DOHH2 (cell line): ENCODE measurements at regions not wholly inside any gene's neighbourhood (a gene's known extent, or its start where the extent isn't known, plus 50 kb on each side); places are given as distances from the start of the nearest gene placed in this dataset.

ENCODE experiments used
- H3F3A ChIP-seq: fragments of 200-600 bp; sonication (generic), shearing (Covaris generic); 2 replicates; pipeline ENCODE4 v1.6.0; 2016; ENCODE audit warnings: antibody characterized with exemption, mild to moderate bottlenecking; ENCODE audit not compliant: control insufficient read depth, insufficient read depth
- H3K27ac ChIP-seq: fragments of 200-600 bp; sonication (generic); 2 replicates; pipeline ENCODE4 v1.5.1; 2014; ENCODE audit warnings: low read depth, mild to moderate bottlenecking, low read length, moderate library complexity
- H3K27me3 ChIP-seq: fragments of 200-600 bp; sonication (generic); 2 replicates; pipeline ENCODE4 v1.6.1; 2014; ENCODE audit warnings: mild to moderate bottlenecking, low read length, mixed read lengths; ENCODE audit not compliant: control insufficient read depth
- H3K36me3 ChIP-seq: fragments of 200-600 bp; sonication (generic); 2 replicates; pipeline ENCODE4 v1.6.1; 2014; ENCODE audit warnings: mild to moderate bottlenecking, low read length, moderate library complexity, mixed read lengths; ENCODE audit not compliant: control insufficient read depth
- H3K4me1 ChIP-seq: fragments of 200-600 bp; sonication (generic); 2 replicates; pipeline ENCODE4 v1.6.1; 2014; ENCODE audit warnings: mild to moderate bottlenecking, low read length, mixed read lengths; ENCODE audit not compliant: control insufficient read depth
- H3K4me2 ChIP-seq: fragments of 200-600 bp; sonication (generic); 2 replicates; pipeline ENCODE4 v1.6.0; 2014; ENCODE audit warnings: mild to moderate bottlenecking, low read length, moderate library complexity
- H3K4me3 ChIP-seq: fragments of 200-600 bp; sonication (generic); 2 replicates; pipeline ENCODE4 v1.5.1; 2014; ENCODE audit warnings: mild to moderate bottlenecking, low read length, mixed read lengths
- H3K79me2 ChIP-seq: fragments of 200-600 bp; sonication (generic); 2 replicates; pipeline ENCODE4 v1.6.1; 2014; ENCODE audit warnings: mild to moderate bottlenecking, low read length, mixed read lengths; ENCODE audit not compliant: control insufficient read depth
- H3K9me2 ChIP-seq: fragments of 200-600 bp; sonication (generic); replicated peaks from 2 replicates; pipeline ENCODE4 v1.6.1; 2014; ENCODE audit warnings: mild to moderate bottlenecking, low read length, mixed read lengths; ENCODE audit not compliant: control insufficient read depth
- H3K9me3 ChIP-seq: fragments of 200-600 bp; sonication (generic); 2 replicates; pipeline ENCODE4 v1.6.1; 2014; ENCODE audit warnings: antibody characterized with exemption, low read length, mixed read lengths; ENCODE audit not compliant: control insufficient read depth, insufficient read depth
- H4K20me1 ChIP-seq: fragments of 200-600 bp; sonication (generic); 2 replicates; pipeline ENCODE4 v1.6.0; 2014; ENCODE audit warnings: low read depth, mild to moderate bottlenecking, antibody characterized with exemption, low read length, moderate library complexity; ENCODE audit not compliant: control insufficient read depth, insufficient read depth
- CTCF ChIP-seq: fragments of 200-600 bp; sonication (generic); IDR thresholded peaks from one replicate; pipeline ENCODE4 v1.5.1; 2014; ENCODE audit warnings: antibody characterized with exemption, mild to moderate bottlenecking, low read depth, low read length; ENCODE audit not compliant: poor library complexity, severe bottlenecking
- EZH2phosphoT487 ChIP-seq: fragments of 200-600 bp; sonication (generic); IDR thresholded peaks from 2 replicates; pipeline ENCODE4 v1.6.1; 2017; ENCODE audit warnings: borderline replicate concordance, mild to moderate bottlenecking, antibody characterized with exemption, low read length, moderate library complexity, mixed read lengths

GRCh38 chr4:79025170-79025569 is 85.9 kb upstream of the PAQR3 start:
- no peaks in the 10 kb centered on the region for H3K9me2 ChIP-seq
- H3K27me3 ChIP-seq, result no peaks in the 10 kb centered on the region
- H3K9me3 ChIP-seq, result no peaks in the 10 kb centered on the region
- no peak overlapping the region for H3K4me2 ChIP-seq
- no peaks in the 10 kb centered on the region for H3F3A ChIP-seq
- H3K27ac ChIP-seq, result no peak overlapping the region
- H3K4me1 ChIP-seq, result no peaks in the 10 kb centered on the region
- TF ChIP-seq CTCF (no peak), EZH2phosphoT487 (no peak)
- H3K4me3 ChIP-seq, result no peak overlapping the region
- H3K36me3 ChIP-seq, result no peaks in the 10 kb centered on the region
- H4K20me1 ChIP-seq, result no peaks in the 10 kb centered on the region
- H3K79me2 ChIP-seq, result no peaks in the 10 kb centered on the region

- Histone ChIP-seq H4K20me1 (no peaks in the 10 kb centered on the region), H3F3A (no peaks in the 10 kb centered on the region), H3K4me2 (no peak overlapping the region)
Observed at GRCh38 chr4:79023799-79024770, 84.8 kb upstream of the PAQR3 start.

GRCh38 chr4:79022529-79022928 is 83.3 kb upstream of the PAQR3 start:
- Histone ChIP-seq H3F3A (no peaks in the 10 kb centered on the region), H3K4me1 (no peaks in the 10 kb centered on the region), H3K27me3 (no peaks in the 10 kb centered on the region), H3K9me3 (no peaks in the 10 kb centered on the region), H3K4me2 (no peak overlapping the region), H4K20me1 (no peaks in the 10 kb centered on the region), H3K4me3 (no peak overlapping the region), H3K27ac (no peak overlapping the region), H3K79me2 (no peaks in the 10 kb centered on the region), H3K36me3 (no peaks in the 10 kb centered on the region), H3K9me2 (no peaks in the 10 kb centered on the region)
- TF ChIP-seq CTCF, result no peak
- TF ChIP-seq EZH2phosphoT487, result no peak

More at GRCh38 chr4:79023799-79024770, 84.8 kb upstream of the PAQR3 start:
- no peaks in the 10 kb centered on the region for H3K27me3 ChIP-seq
- no peaks in the 10 kb centered on the region for H3K79me2 ChIP-seq
- no peak overlapping the region for H3K4me3 ChIP-seq
- H3K36me3 ChIP-seq, result no peaks in the 10 kb centered on the region
- no peak for TF ChIP-seq EZH2phosphoT487
- TF ChIP-seq CTCF, result no peak
- no peaks in the 10 kb centered on the region for H3K4me1 ChIP-seq
- no peak overlapping the region for H3K27ac ChIP-seq
- no peaks in the 10 kb centered on the region for H3K9me2 ChIP-seq
- H3K9me3 ChIP-seq, result no peaks in the 10 kb centered on the region
